Right lobe of liver (tissue), 6 donors: ENCODE measurements at regions not wholly inside any gene's neighbourhood (a gene's known extent, or its start where the extent isn't known, plus 50 kb on each side); places are given as distances from the start of the nearest gene placed in this dataset.
"Not testable (repeated sequence)": the region's sequence is repeated elsewhere in the genome, so short reads cannot be mapped to it uniquely, and the experiment has no call there.

Source experiments
- ATAC-seq, 4 donors: fragments of 200-7000 bp; cut with Tn5 transposase; one replicate each; pipeline ENCODE4 v1.9.1; 2020; ENCODE audit warnings: mild to moderate bottlenecking in 4 of 4, moderate library complexity in 4 of 4
- DNase-seq, 3 donors: peaks; one replicate each; pipeline ENCODE4 v3.0.0-alpha.2; 2020
- H3K27ac ChIP-seq, 3 donors: fragments of 200-600 bp; one replicate each; pipeline ENCODE4 v1.8.0; 2022
- H3K27me3 ChIP-seq, 2 donors: fragments of 200-600 bp; one replicate each; pipeline ENCODE4 v1.8.0; 2022
- H3K36me3 ChIP-seq, 4 donors: fragments of 200-600 bp; sonication (generic) in 1 of 4; one replicate each; pipeline versions ENCODE4 v1.5.1 to v1.8.0; 2017 to 2022; ENCODE audit warnings: control low read depth in 1 of 4
- H3K4me1 ChIP-seq, 4 donors: fragments of 200-600 bp; sonication (generic) in 1 of 4; one replicate each; pipeline versions ENCODE4 v1.5.1 to v1.8.0; 2017 to 2022; ENCODE audit warnings: control low read depth in 1 of 4
- H3K4me3 ChIP-seq, 3 donors: fragments of 200-600 bp; one replicate each; pipeline ENCODE4 v1.8.0; 2022
- H3K9me3 ChIP-seq, 4 donors: fragments of 200-600 bp; sonication (generic) in 1 of 4; one replicate each; pipeline versions ENCODE4 v1.5.1 to v1.8.0; 2017 to 2022; ENCODE audit warnings: control low read depth in 1 of 4
- CTCF ChIP-seq, 4 donors: fragments of 200-600 bp in 3 of 4; fragments of 450-650 bp in 1 of 4; IDR thresholded peaks; one replicate each; pipeline versions ENCODE4 v1.5.1 to v1.8.0; 2016 to 2022; ENCODE audit warnings: antibody characterized with exemption in 4 of 4, mild to moderate bottlenecking in 2 of 4
- POLR2A ChIP-seq: fragments of 450-650 bp; IDR thresholded peaks from one replicate; pipeline ENCODE4 v1.6.1; 2017; ENCODE audit warnings: antibody characterized with exemption, mild to moderate bottlenecking
- WGBS: methylation state at CpG from one replicate; pipeline ENCODE4 v1.1.6; 2018; ENCODE audit warnings: low coverage, low lambda C conversion rate; ENCODE audit not compliant: insufficient coverage; ENCODE audit errors: missing lambda C conversion rate; 5-methylcytosine and 5-hydroxymethylcytosine counted together
- intact Hi-C, 2 donors: fragments of 100-400 bp; cut with DNase I; formaldehyde crosslinking; loops; one replicate each; pipeline versions ENCODE4 v1.11.2 to v1.14.1; 2022
- donor health status: DM: no; HTN: yes; CAD: no.
- donor health status: DM: no; HTN: no; CAD: no.
- donor health status: DM: no; HTN: no; CAD: no.
- donor health status: DM: no; HTN: yes; CAD: no.
- donor health status: DM: no; HTN: yes; CAD: no.

DNA sequence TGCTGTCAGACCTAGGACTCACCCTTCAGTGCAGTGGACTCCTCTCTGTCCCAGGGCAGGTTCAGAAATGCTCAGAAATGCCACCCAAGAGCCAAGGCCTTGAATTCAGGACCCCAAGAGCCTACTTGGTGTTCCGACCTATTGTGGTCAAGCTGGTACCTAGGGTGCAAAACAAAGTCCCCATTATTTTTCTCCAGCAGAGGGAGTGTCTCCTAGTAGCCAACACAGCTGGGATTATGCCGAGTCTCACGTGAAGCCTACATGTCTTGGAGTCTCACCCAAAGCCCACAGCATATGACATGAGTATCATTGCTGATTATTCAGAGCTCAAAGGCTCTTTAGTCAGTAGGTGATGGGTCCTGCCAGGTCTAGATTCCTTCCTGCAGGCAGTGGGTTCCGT lies 671.1 kb upstream of the SPRY2 start:
- TF ChIP-seq CTCF (IDR thresholded peaks at IDR 0.05): no peak
- TF ChIP-seq POLR2A: no peak
- DNase-seq (no peak), ATAC-seq (peak in 1 of 4 donors; percentile 20)
- H3K36me3 ChIP-seq: no peaks in the 10 kb centered on the region
- H3K4me1 ChIP-seq: no peaks in the 10 kb centered on the region
- intact Hi-C loops: no loop called here
- WGBS: 83% methylated on average over 2 of the region's 4 CpGs
- H3K9me3 ChIP-seq: no peaks in the 10 kb centered on the region
- no peak overlapping the region for H3K27ac ChIP-seq
- no peaks in the 10 kb centered on the region for H3K27me3 ChIP-seq
- no peak overlapping the region for H3K4me3 ChIP-seq

- 69% methylated on average over 1 of the region's 1 CpG for WGBS
- TF ChIP-seq POLR2A: no peak
- TF ChIP-seq CTCF (IDR thresholded peaks at IDR 0.05): no peak
- no peak for DNase-seq
Measured at GRCh38 chr13:81001828-81002385, 661.0 kb upstream of the SPRY2 start.

GRCh38 chr13:80998603-80999002 lies 657.7 kb upstream of the SPRY2 start:
- DNase-seq, intact Hi-C loops: not testable (repeated sequence)

More at GRCh38 chr13:81001828-81002385, 661.0 kb upstream of the SPRY2 start:
- Histone ChIP-seq H3K36me3 (no peaks in the 10 kb centered on the region), H3K4me1 (no peaks in the 10 kb centered on the region), H3K4me3 (no peak overlapping the region), H3K27ac (no peak overlapping the region), H3K9me3 (no peaks in the 10 kb centered on the region), H3K27me3 (no peaks in the 10 kb centered on the region)
- ATAC-seq: no peak
- intact Hi-C loops: no loop called here

DNA sequence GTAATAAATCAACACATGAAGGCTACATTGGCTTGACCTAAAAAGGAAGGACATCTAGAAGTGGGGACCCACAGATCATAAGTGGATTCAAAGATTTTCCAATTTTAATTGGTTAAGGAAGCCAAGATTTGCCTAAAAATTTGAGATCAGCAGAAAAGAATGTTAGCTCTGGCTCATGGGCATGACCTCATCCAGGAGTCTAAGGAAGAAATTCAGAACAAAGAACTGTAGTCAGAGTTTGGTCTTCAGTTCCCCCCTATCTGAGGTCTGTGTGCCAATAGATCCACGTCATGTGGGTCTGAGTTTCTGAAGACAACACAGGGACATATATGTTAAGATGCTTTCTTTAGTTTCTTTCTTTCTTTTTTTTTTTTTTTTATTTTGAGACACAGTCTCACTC lies 648.8 kb upstream of the SPRY2 start:
- no peak for ATAC-seq
- H3K4me1 ChIP-seq: no peaks in the 10 kb centered on the region
- TF ChIP-seq POLR2A: no peak
- TF ChIP-seq CTCF (IDR thresholded peaks at IDR 0.05): no peak
- no peaks in the 10 kb centered on the region for H3K9me3 ChIP-seq
- no peaks in the 10 kb centered on the region for H3K27me3 ChIP-seq
- no peaks in the 10 kb centered on the region for H3K36me3 ChIP-seq
- H3K4me3 ChIP-seq: no peak overlapping the region
- WGBS: 45% methylated on average over 1 of the region's 1 CpG
- H3K27ac ChIP-seq: no peak overlapping the region
- no peak for DNase-seq
- intact Hi-C loops: no loop called here

More at GRCh38 chr13:80998603-80999002, 657.7 kb upstream of the SPRY2 start:
- not testable (repeated sequence) for H3K27me3 ChIP-seq, H3K36me3 ChIP-seq, H3K4me3 ChIP-seq, H3K9me3 ChIP-seq, ATAC-seq, H3K27ac ChIP-seq, H3K4me1 ChIP-seq
- 74% methylated on average over 3 of the region's 15 CpGs for WGBS

DNA sequence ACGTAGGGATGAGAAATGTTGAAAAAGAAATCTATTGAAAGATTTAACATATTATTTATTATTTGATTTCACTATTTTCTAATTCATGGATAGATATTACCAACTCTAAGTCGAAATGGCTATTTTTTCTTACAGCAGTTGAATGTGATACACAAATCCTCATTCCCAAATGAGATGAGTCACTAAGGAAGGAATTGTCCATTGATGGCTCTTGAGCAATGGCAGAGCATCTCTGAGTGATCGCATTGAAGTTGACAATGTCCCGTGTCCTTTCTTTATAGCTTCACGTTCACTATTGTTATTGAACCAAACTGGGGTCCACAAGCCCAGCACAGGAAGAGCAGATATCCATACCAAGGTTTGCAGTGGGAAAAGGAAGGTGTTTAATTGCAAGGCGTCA lies 648.3 kb upstream of the SPRY2 start:
- H3K9me3 ChIP-seq: no peaks in the 10 kb centered on the region
- H3K4me1 ChIP-seq: no peaks in the 10 kb centered on the region
- TF ChIP-seq POLR2A (no peak), CTCF (IDR thresholded peaks at IDR 0.05) (no peak)
- no peak for ATAC-seq
- DNase-seq: no peak
- intact Hi-C loops: no loop called here
- 66% methylated on average over 6 of the region's 6 CpGs for WGBS
- H3K27ac ChIP-seq: no peak overlapping the region
- H3K27me3 ChIP-seq: no peaks in the 10 kb centered on the region
- H3K4me3 ChIP-seq: no peak overlapping the region
- no peaks in the 10 kb centered on the region for H3K36me3 ChIP-seq
